ENCODE measurements at regions not wholly inside any gene's neighbourhood (a gene's known extent, or its start where the extent isn't known, plus 50 kb on each side); places are given as distances from the start of the nearest gene placed in this dataset.

GRCh38 chr4:170610434-170610833 lies 520.7 kb upstream of the AADAT start:
- H3K4me1 ChIP-seq: no peaks in the 10 kb centered on the region
- no peak overlapping the region for H3K4me3 ChIP-seq
- no peak for DNase-seq (ENCODE audit: low spot score in 2 of 2)
- H3K36me3 ChIP-seq: no peaks in the 10 kb centered on the region
- H3K27ac ChIP-seq: no peak overlapping the region
- no peaks in the 10 kb centered on the region for H3K9me3 ChIP-seq
- TF ChIP-seq POLR2AphosphoS5 (IDR thresholded peaks at IDR 0.05) (no peak), CTCF (IDR thresholded peaks at IDR 0.05) (no peak), POLR2A (IDR thresholded peaks at IDR 0.05) (no peak)
- no peaks in the 10 kb centered on the region for H3K27me3 ChIP-seq
- intact Hi-C loops (cut with DNase I; ENCODE audit: low total_unique reads): no loop called here

- no peaks in the 10 kb centered on the region for H3K27me3 ChIP-seq
- H3K4me3 ChIP-seq: no peak overlapping the region
- H3K9me3 ChIP-seq: no peaks in the 10 kb centered on the region
- no peak overlapping the region for H3K27ac ChIP-seq
- TF ChIP-seq POLR2A (IDR thresholded peaks at IDR 0.05): no peak
- no peak for TF ChIP-seq POLR2AphosphoS5 (IDR thresholded peaks at IDR 0.05)
- no peak for TF ChIP-seq CTCF (IDR thresholded peaks at IDR 0.05)
- no peaks in the 10 kb centered on the region for H3K36me3 ChIP-seq
- intact Hi-C loops (cut with DNase I; ENCODE audit: low total_unique reads): no loop called here
- DNase-seq (ENCODE audit: low spot score in 2 of 2): no peak
- H3K4me1 ChIP-seq: no peaks in the 10 kb centered on the region
Measured at GRCh38 chr4:170599894-170600293, 510.1 kb upstream of the AADAT start.

GRCh38 chr4:170591076-170591475 lies 501.3 kb upstream of the AADAT start:
- H3K4me1 ChIP-seq: no peaks in the 10 kb centered on the region
- intact Hi-C loops (cut with DNase I; ENCODE audit: low total_unique reads): no loop called here
- TF ChIP-seq CTCF (IDR thresholded peaks at IDR 0.05): no peak
- no peak for TF ChIP-seq POLR2A (IDR thresholded peaks at IDR 0.05)
- TF ChIP-seq POLR2AphosphoS5 (IDR thresholded peaks at IDR 0.05): no peak
- H3K27ac ChIP-seq: no peak overlapping the region
- no peaks in the 10 kb centered on the region for H3K9me3 ChIP-seq
- no peak overlapping the region for H3K4me3 ChIP-seq
- no peaks in the 10 kb centered on the region for H3K27me3 ChIP-seq
- no peak for DNase-seq (ENCODE audit: low spot score in 2 of 2)
- no peaks in the 10 kb centered on the region for H3K36me3 ChIP-seq

- intact Hi-C loops (cut with DNase I; ENCODE audit: low total_unique reads): no loop called here
Measured at GRCh38 chr4:170589597-170590191, 499.9 kb upstream of the AADAT start.

GRCh38 chr4:170581969-170582368 lies 492.2 kb upstream of the AADAT start:
- intact Hi-C loops (cut with DNase I; ENCODE audit: low total_unique reads): no loop called here
- Histone ChIP-seq H3K4me1 (no peaks in the 10 kb centered on the region), H3K27me3 (no peaks in the 10 kb centered on the region), H3K36me3 (no peaks in the 10 kb centered on the region), H3K4me3 (no peak overlapping the region), H3K27ac (no peak overlapping the region), H3K9me3 (peaks cover 0 to 5% of the 10 kb centered on the region in 2 donors)
- TF ChIP-seq POLR2AphosphoS5 (IDR thresholded peaks at IDR 0.05) (no peak), POLR2A (IDR thresholded peaks at IDR 0.05) (no peak), CTCF (IDR thresholded peaks at IDR 0.05) (no peak)
- no peak for DNase-seq (ENCODE audit: low spot score in 2 of 2)

More at GRCh38 chr4:170589597-170590191, 499.9 kb upstream of the AADAT start:
- no peak overlapping the region for H3K27ac ChIP-seq
- no peak overlapping the region for H3K4me3 ChIP-seq
- TF ChIP-seq CTCF (IDR thresholded peaks at IDR 0.05) (no peak), POLR2AphosphoS5 (IDR thresholded peaks at IDR 0.05) (no peak), POLR2A (IDR thresholded peaks at IDR 0.05) (no peak)
- no peaks in the 10 kb centered on the region for H3K36me3 ChIP-seq
- H3K27me3 ChIP-seq: no peaks in the 10 kb centered on the region
- no peaks in the 10 kb centered on the region for H3K4me1 ChIP-seq
- H3K9me3 ChIP-seq: no peaks in the 10 kb centered on the region
- no peak for DNase-seq (ENCODE audit: low spot score in 2 of 2)

All from breast epithelium (tissue), 4 donors.